A549 (cell line): ENCODE measurements at regions not wholly inside any gene's neighbourhood (a gene's known extent, or its start where the extent isn't known, plus 50 kb on each side); places are given as distances from the start of the nearest gene placed in this dataset.

ENCODE experiments used
- CEBPB ChIP-seq, 2 experiments: fragments of >200 bp in 1 of 2; sonication (Bioruptor Twin) in 1 of 2; formaldehyde crosslinking in 1 of 2; IDR thresholded peaks; 2 replicates each; pipeline ENCODE4 v1.6.1; 2012 to 2016
- MYC ChIP-seq: IDR thresholded peaks from 2 replicates; pipeline ENCODE4 v1.6.1; 2012; ENCODE audit warnings: mild to moderate bottlenecking, inconsistent platforms, low read length, improper control_type of control experiment, borderline replicate concordance

GRCh38 chr10:21165489-21165888 is 268.4 kb upstream of the NEBL start:
- TF ChIP-seq CEBPB (IDR thresholded peaks at IDR 0.05) (no peak), MYC (no peak)
